ENCODE measurements at regions not wholly inside any gene's neighbourhood (a gene's known extent, or its start where the extent isn't known, plus 50 kb on each side); places are given as distances from the start of the nearest gene placed in this dataset.
"Not testable (repeated sequence)": the region's sequence is repeated elsewhere in the genome, so short reads cannot be mapped to it uniquely, and the experiment has no call there.

DNA sequence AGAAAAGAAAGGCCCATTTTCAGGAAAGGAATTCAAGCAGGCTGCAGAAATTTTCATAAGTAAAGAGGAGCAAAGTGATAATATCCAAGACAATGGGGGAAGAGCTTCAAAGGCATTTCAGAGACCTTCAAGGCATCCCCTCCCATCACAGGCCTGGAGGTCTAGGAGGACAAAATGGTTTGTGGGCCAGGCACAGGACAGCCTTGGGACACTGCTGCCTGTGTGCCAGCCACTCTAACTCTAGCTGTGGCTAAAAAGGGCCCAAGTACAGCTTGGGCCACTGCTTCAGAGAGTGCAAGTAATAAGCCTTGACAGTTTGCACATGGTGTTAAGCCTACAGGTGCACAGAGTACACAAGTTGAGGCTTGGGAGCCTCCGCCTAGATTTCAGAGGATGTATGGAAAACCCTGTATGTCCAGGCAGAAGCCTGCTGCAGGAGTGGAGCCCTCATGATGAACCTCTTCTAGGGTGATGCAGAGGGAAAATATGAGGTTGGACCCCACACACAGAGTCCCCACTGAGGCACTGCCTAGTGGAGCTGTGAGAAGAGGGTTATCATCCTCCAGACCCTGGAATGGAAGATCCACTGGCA is 51.8 kb upstream of the ZSWIM5 start:
- H3K4me3 ChIP-seq (ENCODE audit: low read depth, low read length), result no peak overlapping the region
- TF ChIP-seq, protein P1, sequence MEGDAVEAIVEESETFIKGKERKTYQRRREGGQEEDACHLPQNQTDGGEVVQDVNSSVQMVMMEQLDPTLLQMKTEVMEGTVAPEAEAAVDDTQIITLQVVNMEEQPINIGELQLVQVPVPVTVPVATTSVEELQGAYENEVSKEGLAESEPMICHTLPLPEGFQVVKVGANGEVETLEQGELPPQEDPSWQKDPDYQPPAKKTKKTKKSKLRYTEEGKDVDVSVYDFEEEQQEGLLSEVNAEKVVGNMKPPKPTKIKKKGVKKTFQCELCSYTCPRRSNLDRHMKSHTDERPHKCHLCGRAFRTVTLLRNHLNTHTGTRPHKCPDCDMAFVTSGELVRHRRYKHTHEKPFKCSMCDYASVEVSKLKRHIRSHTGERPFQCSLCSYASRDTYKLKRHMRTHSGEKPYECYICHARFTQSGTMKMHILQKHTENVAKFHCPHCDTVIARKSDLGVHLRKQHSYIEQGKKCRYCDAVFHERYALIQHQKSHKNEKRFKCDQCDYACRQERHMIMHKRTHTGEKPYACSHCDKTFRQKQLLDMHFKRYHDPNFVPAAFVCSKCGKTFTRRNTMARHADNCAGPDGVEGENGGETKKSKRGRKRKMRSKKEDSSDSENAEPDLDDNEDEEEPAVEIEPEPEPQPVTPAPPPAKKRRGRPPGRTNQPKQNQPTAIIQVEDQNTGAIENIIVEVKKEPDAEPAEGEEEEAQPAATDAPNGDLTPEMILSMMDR (IDR thresholded peaks at IDR 0.05; ENCODE audit: insufficient read depth, low read depth, low read length), result no peak
- no peak for DNase-seq (ENCODE audit: low read depth)

DNA sequence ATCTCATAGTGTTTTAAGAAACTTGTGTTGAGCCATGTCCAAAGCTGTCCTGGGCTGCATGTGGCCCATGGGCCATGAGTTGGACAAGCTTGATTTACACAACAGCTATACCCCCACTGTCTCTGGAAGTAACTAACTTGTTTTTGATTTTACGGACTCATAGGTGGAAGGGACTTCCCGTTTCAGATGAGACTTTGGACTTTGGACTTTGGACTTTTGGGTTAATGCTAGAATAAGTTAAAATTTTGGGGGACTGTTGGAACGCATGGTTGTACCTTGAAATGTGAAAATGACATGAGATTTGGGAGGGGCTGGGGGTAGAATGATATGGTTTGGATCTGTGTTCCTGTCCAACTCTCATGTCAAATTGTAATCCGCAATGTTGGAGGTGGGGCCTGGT is 52.6 kb upstream of the ZSWIM5 start:
- no peak overlapping the region for H3K4me3 ChIP-seq (ENCODE audit: low read depth, low read length)
- no peak for DNase-seq (ENCODE audit: low read depth)
- TF ChIP-seq, protein P1 (IDR thresholded peaks at IDR 0.05; ENCODE audit: insufficient read depth, low read depth, low read length), result no peak

DNA sequence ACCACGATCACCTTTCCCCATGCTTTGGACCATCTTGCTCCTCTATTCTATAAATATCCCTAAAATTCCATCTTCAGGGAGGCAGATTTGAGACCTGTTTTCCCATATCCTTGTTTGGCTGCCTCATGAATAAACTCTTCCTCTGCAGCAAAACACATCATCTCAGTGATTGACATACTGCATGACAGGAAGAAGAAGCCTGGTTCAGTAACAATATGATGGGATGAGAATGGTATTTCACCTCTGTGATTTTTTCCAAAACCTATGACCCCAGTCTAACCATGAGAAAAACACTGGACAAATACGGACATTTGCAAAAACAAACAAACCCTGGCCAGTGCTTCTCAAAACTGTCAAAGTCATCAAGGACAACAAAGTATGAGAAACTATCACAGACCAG is 53.8 kb upstream of the ZSWIM5 start:
- peak; percentile 20 for DNase-seq (ENCODE audit: low read depth)
- TF ChIP-seq, protein P1 (IDR thresholded peaks at IDR 0.05; ENCODE audit: insufficient read depth, low read depth, low read length), result no peak
- H3K4me3 ChIP-seq (ENCODE audit: low read depth, low read length), result no peak overlapping the region

DNA sequence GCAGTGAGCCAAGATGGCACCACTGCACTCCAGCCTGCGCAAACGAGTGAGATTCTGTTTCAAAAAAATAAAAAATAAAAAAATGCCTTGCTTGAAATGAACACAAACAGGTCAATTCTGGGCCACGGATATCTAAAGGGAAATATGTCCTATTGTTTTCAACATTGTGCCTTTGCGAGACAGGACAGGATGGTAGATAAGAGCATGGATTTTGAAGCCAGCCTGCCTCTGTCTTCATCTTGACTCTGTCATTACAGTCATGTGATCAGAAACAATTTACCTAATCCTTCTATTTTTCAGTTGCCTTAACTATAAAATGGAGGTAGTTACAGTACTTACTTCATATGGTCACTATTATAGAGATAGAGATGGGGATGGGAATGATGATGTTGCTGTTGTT is 56.7 kb upstream of the ZSWIM5 start:
- TF ChIP-seq, protein P1 (IDR thresholded peaks at IDR 0.05; ENCODE audit: insufficient read depth, low read depth, low read length), result no peak
- no peak overlapping the region for H3K4me3 ChIP-seq (ENCODE audit: low read depth, low read length)
- no peak for DNase-seq (ENCODE audit: low read depth)

DNA sequence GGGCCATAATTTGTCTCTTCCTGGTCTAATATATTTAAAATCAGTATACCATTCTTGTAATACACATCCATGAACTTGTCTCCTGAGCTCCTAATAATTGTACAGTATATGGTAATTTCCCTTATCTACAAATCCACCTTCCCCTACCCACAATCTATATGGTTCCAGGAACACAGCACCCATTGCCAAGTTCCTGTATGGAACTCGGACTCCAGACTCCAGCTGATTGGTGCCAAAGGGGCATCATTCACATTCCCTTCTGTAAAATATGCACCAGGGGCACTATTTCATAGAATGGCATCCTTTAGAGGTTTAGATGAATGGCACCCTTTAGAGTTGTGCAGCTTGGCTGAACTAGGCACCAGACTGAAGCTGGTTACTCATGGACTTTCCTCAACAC is 58.8 kb upstream of the ZSWIM5 start:
- H3K4me3 ChIP-seq (ENCODE audit: low read depth, low read length), result no peak overlapping the region
- TF ChIP-seq, protein P1 (IDR thresholded peaks at IDR 0.05; ENCODE audit: insufficient read depth, low read depth, low read length), result no peak
- DNase-seq (ENCODE audit: low read depth), result no peak

DNA sequence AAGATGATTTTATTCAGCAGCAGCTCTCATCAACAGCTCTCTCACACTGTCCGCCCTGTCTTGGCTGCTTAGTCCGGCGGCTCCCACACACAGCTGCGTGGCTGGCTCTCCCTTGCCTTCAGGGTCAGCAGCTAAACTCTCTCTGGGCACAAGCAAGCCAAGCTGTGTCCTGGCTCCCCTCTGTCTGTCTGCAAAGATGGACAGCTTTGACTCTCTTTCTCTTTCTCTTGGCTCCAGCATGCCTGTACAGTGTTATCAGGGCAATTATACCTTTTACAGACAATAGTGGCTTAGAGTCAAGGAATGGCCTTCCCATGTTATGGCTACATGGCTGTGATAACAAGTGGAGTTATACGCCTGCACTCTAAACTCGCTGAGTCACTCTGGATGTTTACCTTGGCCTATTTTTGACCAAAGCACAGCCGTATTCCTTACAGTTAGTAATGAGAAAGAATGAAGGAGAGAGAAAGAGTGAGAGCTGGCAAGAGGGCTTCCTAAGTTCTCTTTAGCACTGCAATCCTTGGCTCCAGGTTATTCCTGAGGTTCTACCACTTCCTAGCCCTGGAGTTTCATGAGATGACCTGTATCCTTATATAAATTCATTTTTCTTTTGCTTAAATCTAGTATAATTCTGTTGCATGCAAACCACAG is 59.9 kb upstream of the ZSWIM5 start:
- DNase-seq (ENCODE audit: low read depth), result peak; percentile 83
- TF ChIP-seq, protein P1 (IDR thresholded peaks at IDR 0.05; ENCODE audit: insufficient read depth, low read depth, low read length), result no peak
- H3K4me3 ChIP-seq (ENCODE audit: low read depth, low read length), result no peak overlapping the region

DNA sequence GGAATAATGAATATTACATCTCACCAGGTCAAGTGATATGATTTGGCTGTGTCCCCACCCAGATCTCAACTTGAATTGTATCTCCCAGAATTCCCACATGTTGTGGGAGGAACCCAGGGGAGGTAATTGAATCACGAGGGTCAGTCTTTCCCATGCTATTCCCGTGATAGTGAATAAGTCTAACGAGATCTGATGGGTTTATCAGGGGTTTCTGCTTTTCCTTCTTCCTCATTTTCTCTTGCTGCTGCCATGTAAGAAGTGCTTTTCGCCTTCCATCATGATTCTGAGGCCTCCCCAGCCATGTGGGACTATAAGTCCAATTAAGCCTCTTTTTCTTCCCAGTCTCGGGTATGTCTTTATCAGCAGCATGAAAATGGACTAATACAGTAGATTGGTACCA is 58.4 kb upstream of the HPDL start:
- H3K4me3 ChIP-seq (ENCODE audit: low read depth, low read length); DNase-seq (ENCODE audit: low read depth): not testable (repeated sequence)

DNA sequence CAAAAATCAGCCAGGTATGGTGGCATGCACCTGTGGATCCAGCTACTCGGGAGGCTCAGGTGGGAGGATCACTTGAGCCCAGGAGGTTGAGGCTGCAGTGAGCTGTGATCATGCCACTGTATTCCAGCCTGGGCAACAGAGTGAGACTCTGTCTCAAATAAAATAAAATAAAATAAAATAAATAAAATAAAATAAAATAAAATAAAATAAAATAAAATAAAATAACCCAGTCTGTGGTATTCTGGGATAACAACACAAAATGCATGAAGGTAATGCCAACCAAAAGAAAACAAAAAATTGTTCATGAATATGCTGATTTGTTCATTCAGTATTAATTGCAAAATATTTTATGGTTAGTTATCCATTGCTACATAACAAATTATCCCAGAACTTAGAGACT is 54.4 kb upstream of the HPDL start:
- H3K4me3 ChIP-seq (ENCODE audit: low read depth, low read length); DNase-seq (ENCODE audit: low read depth): not testable (repeated sequence)
